GM10248 (cell line): ENCODE measurements at regions not wholly inside any gene's neighbourhood (a gene's known extent, or its start where the extent isn't known, plus 50 kb on each side); places are given as distances from the start of the nearest gene placed in this dataset.

Source experiments
- CTCF ChIA-PET: fragments of 300-600 bp; sonication (Branson Sonifier 250); formaldehyde crosslinking; extraction: SDS; loops from one replicate; lab custom pipeline; 2021; ENCODE audit warnings: antibody characterized with exemption; lab: Yijun Ruan, JAX
- POLR2A ChIA-PET: fragments of 350-650 bp; sonication (Branson Sonifier 250); formaldehyde crosslinking; extraction: SDS; loops from one replicate; lab custom pipeline; 2020; ENCODE audit warnings: antibody characterized with exemption; lab: Yijun Ruan, JAX
- DNase-seq: peaks from one replicate; pipeline ENCODE4 v3.0.0; 2012; ENCODE audit errors: extremely low spot score
- CTCF ChIP-seq: IDR thresholded peaks from 2 replicates; pipeline ENCODE4 v1.5.1; 2012; ENCODE audit warnings: mild to moderate bottlenecking, low read depth; ENCODE audit errors: extremely low read depth, missing control alignments, control extremely low read depth

DNA sequence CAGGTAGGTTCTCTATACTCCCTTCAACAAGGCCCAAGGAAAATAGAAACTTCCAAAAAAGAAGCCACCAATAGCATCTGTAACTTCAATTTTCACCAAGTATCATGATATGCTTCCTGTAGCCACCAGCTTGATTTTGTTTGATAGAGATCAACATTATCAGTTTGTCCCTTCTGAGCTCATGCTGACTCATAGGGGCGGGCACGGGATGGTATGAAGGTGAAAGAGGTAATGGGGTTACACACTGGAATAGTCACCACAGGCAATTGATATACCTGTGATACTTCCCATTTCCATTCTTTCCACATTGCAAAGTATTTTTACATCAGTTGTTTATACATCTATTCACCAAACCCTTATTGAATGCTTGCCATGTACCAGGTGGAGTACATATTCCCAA lies 134.1 kb downstream of the KCNA5 start:
- CTCF ChIA-PET, result interaction anchor here (0.9 kb wide), 1 partner anchor 8 kb away, joined by 3 read pairs; no protein-coding TSS in a partner anchor
- DNase-seq, result no peak
- no peak for TF ChIP-seq CTCF
- POLR2A ChIA-PET, result no interaction called here

DNA sequence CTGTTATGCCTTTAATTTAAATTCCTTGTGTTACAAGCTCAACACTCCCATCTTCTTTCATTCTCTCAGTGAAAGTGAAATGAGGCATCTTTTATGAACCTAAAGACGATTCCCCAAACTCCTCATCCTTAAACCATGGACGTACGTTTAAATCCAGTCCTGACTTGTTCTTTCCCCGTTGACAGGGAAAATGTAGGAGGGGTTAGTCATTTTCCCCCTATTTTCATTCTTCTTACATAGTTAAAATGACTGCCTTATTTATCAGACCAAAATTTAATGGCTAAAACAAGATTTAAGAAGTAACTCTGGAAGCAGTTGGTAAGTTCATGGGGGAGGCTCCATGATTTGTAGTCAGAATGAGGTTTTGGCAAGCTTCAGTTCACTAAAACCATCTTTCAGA lies 134.9 kb downstream of the KCNA5 start:
- TF ChIP-seq CTCF, result no peak
- POLR2A ChIA-PET, result no interaction called here
- CTCF ChIA-PET, result no interaction called here
- DNase-seq, result no peak

- ChIA-PET CTCF (interaction anchor here (1.5 kb wide), 2 partner anchors 10 to 13 kb away, joined by 3 to 5 read pairs; no protein-coding TSS in a partner anchor), POLR2A (no interaction called here)
- no peak for TF ChIP-seq CTCF
- no peak for DNase-seq
These were observed 136.8 kb downstream of the KCNA5 start for GRCh38 chr12:5180496-5180895.

- TF ChIP-seq CTCF, result no peak
- ChIA-PET CTCF (interaction anchor here (1.2 to 2.5 kb wide), 2 partner anchors 10 to 327 kb away, joined by 4 to 5 read pairs; no protein-coding TSS in a partner anchor), POLR2A (no interaction called here)
- no peak for DNase-seq
These were observed 140.5 kb downstream of the KCNA5 start for GRCh38 chr12:5184186-5184585.

DNA sequence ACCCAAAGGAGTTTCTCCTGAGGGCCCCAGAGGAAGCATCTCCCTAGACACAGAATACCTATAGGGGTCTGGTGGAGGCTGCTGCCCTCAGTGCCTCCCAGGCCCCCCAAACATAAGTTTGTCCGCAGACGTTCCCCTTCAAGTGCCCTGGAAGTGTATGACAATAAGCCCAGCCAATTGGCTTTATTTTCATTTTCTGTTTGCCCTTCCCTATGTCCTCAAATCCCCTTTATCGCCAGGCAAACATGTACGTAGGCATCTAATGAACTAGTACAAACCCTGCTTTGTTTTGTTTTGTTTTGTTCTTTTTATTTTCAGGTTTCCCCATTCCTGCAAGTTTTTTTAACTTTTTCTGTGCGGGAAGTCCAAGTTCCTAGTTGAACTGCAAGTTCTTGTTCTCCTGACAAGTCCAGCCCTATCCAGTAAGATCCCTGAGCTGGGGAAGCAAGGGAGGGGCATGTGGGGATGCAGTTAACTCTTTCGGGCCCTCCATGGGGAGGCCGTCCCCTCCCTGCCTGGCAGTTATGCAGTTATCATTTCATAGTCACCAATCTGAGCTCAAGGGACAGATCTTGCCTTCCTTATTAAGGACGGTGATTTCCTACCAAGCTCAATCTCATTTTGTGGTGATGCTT lies 141.9 kb downstream of the KCNA5 start:
- DNase-seq, result no peak
- CTCF ChIA-PET, result interaction anchor here (2.5 kb wide), 1 partner anchor 11 kb away, joined by 5 read pairs; no protein-coding TSS in a partner anchor
- no peak for TF ChIP-seq CTCF

GRCh38 chr12:5186715-5187114 lies 143.0 kb downstream of the KCNA5 start:
- no peak for DNase-seq
- ChIA-PET CTCF (no interaction called here), POLR2A (no interaction called here)
- TF ChIP-seq CTCF, result no peak

More for the DNA sequence above, 141.9 kb downstream of the KCNA5 start:
- POLR2A ChIA-PET, result no interaction called here
